MCF 10A (cell line): ENCODE measurements at regions not wholly inside any gene's neighbourhood (a gene's known extent, or its start where the extent isn't known, plus 50 kb on each side); places are given as distances from the start of the nearest gene placed in this dataset.

ENCODE experiments used
- BruUV-seq: library from RNA; stranded (reverse); fragments of 400-500 nt; replicated peaks from 2 replicates; lab custom pipeline; 2021; lab: Mats Ljungman, UMichigan
- CTCF ChIA-PET: fragments of 300-600 bp; sonication (Branson Sonifier 250); formaldehyde crosslinking; extraction: SDS; loops from one replicate; lab custom pipeline; 2021; ENCODE audit warnings: antibody characterized with exemption, inconsistent platforms; lab: Yijun Ruan, JAX
- POLR2A ChIA-PET: fragments of 300-600, 350-650 bp; sonication (Branson Sonifier 250); formaldehyde crosslinking; extraction: SDS; loops from one replicate; lab custom pipeline; 2020; ENCODE audit warnings: antibody characterized with exemption, inconsistent platforms; lab: Yijun Ruan, JAX
- DNase-seq: peaks from one replicate; pipeline ENCODE4 v3.0.0-alpha.2; 2018; ENCODE audit not compliant: unreplicated experiment
- H3K27ac Mint-ChIP-seq: one replicate; pipeline ENCODE4 v1.8.0; 2022; ENCODE audit warnings: mild to moderate bottlenecking, low read depth, mixed read lengths; ENCODE audit not compliant: unreplicated experiment
- H3K27me3 Mint-ChIP-seq: one replicate; pipeline ENCODE4 v1.8.0; 2022; ENCODE audit warnings: mixed read lengths; ENCODE audit not compliant: insufficient read depth, unreplicated experiment
- H3K36me3 Mint-ChIP-seq: one replicate; pipeline ENCODE4 v1.8.0; 2022; ENCODE audit warnings: mild to moderate bottlenecking, moderate library complexity, mixed read lengths; ENCODE audit not compliant: insufficient read depth, unreplicated experiment
- H3K4me1 Mint-ChIP-seq: one replicate; pipeline ENCODE4 v1.8.0; 2022; ENCODE audit warnings: mixed read lengths; ENCODE audit not compliant: insufficient read depth, unreplicated experiment
- H3K4me3 Mint-ChIP-seq: one replicate; pipeline ENCODE4 v1.8.0; 2022; ENCODE audit warnings: mild to moderate bottlenecking, moderate library complexity, mixed read lengths; ENCODE audit not compliant: unreplicated experiment
- H3K9me3 Mint-ChIP-seq: one replicate; pipeline ENCODE4 v1.8.0; 2022; ENCODE audit warnings: mixed read lengths; ENCODE audit not compliant: unreplicated experiment
- intact Hi-C: fragments of 100-400 bp; cut with micrococcal nuclease; formaldehyde crosslinking; loops from 2 replicates; pipeline ENCODE4 v1.14.1; 2022
- TF ChIP-seq, protein P1 (sequence below): fragments of 200-600 bp; IDR thresholded peaks from one replicate; pipeline ENCODE4 v1.8.0; 2022; ENCODE audit warnings: antibody characterized with exemption, mild to moderate bottlenecking; ENCODE audit not compliant: unreplicated experiment

GRCh38 chr11:35066783-35067423, 72.1 kb upstream of the CD44 start:
- no peak overlapping the region for H3K27ac Mint-ChIP-seq
- TF ChIP-seq, protein P1, sequence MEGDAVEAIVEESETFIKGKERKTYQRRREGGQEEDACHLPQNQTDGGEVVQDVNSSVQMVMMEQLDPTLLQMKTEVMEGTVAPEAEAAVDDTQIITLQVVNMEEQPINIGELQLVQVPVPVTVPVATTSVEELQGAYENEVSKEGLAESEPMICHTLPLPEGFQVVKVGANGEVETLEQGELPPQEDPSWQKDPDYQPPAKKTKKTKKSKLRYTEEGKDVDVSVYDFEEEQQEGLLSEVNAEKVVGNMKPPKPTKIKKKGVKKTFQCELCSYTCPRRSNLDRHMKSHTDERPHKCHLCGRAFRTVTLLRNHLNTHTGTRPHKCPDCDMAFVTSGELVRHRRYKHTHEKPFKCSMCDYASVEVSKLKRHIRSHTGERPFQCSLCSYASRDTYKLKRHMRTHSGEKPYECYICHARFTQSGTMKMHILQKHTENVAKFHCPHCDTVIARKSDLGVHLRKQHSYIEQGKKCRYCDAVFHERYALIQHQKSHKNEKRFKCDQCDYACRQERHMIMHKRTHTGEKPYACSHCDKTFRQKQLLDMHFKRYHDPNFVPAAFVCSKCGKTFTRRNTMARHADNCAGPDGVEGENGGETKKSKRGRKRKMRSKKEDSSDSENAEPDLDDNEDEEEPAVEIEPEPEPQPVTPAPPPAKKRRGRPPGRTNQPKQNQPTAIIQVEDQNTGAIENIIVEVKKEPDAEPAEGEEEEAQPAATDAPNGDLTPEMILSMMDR, result no peak
- ChIA-PET POLR2A (interaction anchor here (1.2 kb wide), 1 partner anchor 26 kb away, joined by 4 read pairs; no protein-coding TSS in a partner anchor), CTCF (interaction anchor here (0.7 kb wide), 1 partner anchor 172 kb away, joined by 4 read pairs; no protein-coding TSS in a partner anchor)
- peaks cover 6% of the 10 kb centered on the region for H3K36me3 Mint-ChIP-seq
- H3K4me1 Mint-ChIP-seq, result no peaks in the 10 kb centered on the region
- intact Hi-C loops, result no loop called here
- BruUV-seq, result no TSS peak
- no peaks in the 10 kb centered on the region for H3K27me3 Mint-ChIP-seq
- DNase-seq, result no peak
- peaks cover 8% of the 10 kb centered on the region for H3K9me3 Mint-ChIP-seq
- no peak overlapping the region for H3K4me3 Mint-ChIP-seq

DNA sequence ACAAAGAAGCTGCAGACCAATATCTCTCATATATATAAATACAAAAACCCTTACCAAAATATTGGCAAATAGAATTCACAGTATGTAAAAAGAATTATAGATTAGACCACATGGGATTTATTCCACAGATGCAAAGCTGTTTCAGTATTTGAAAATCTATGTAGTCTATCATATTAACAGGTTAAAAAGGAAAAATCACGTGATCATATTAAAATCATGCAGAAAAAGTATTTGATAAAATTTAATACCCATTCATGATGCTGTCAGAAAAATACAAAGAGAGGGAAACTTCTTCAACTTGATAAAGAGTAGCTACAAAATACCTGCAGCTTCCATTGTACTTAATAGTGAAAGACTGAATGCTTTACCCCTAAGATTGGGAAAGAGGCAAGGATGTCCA, 67.2 kb upstream of the CD44 start:
- Mint-ChIP-seq H3K4me3 (no peak overlapping the region), H3K4me1 (no peaks in the 10 kb centered on the region), H3K27ac (no peak overlapping the region), H3K27me3 (no peaks in the 10 kb centered on the region), H3K36me3 (peaks cover 6% of the 10 kb centered on the region), H3K9me3 (peaks cover 8% of the 10 kb centered on the region)
- ChIA-PET CTCF (interaction anchor here (0.7 to 0.8 kb wide), 2 partner anchors 11 to 65 kb away, joined by 4 read pairs; no protein-coding TSS in a partner anchor), POLR2A (interaction anchor here (1.5 kb wide), 1 partner anchor 10 kb away, joined by 5 read pairs; no protein-coding TSS in a partner anchor)
- no TSS peak for BruUV-seq
- TF ChIP-seq, protein P1, result no peak
- DNase-seq, result no peak
- intact Hi-C loops, result no loop called here

DNA sequence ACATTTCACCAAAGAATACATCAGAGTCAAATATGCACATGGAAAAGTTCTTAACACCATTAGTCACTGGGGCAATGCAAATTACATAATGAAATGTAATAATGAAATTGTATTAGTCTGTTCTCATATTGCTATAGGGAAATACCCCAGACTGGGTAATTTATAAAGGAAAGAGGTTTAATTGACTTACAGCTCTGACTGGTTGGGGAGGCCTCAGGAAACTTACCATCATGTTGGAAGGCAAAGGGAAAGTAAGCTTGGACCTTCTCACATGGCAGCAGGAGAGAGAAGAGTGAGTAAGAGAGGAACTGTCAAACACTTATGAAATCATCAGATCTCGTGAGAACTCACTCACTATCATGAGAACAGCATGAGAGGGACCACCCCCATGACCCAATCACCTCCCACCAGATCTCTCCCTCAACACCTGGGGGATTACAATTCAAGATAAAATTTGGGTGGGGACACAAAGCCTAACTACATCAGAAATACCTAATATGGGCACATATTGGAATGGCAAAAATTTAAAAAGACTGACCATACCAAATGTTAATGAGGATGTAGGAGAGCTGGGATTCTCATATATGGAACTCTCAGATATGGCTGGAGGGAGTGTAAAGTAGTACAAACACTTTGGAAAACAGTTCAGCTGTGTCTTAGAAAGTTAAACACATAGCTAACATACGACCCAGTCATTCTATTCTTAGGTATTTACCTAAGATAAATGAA, 65.1 kb upstream of the CD44 start:
- H3K4me3 Mint-ChIP-seq, result no peak overlapping the region
- intact Hi-C loops, result no loop called here
- H3K27me3 Mint-ChIP-seq, result no peaks in the 10 kb centered on the region
- peaks cover 8% of the 10 kb centered on the region for H3K4me1 Mint-ChIP-seq
- no peak overlapping the region for H3K27ac Mint-ChIP-seq
- CTCF ChIA-PET, result no interaction called here
- TF ChIP-seq, protein P1, result no peak
- peaks cover 8% of the 10 kb centered on the region for H3K9me3 Mint-ChIP-seq
- H3K36me3 Mint-ChIP-seq, result peaks cover 6% of the 10 kb centered on the region
- POLR2A ChIA-PET, result interaction anchor here (1.0 kb wide), 2 partner anchors 13 to 14 kb away, joined by 3 to 4 read pairs; no protein-coding TSS in a partner anchor
- DNase-seq, result no peak
- BruUV-seq, result no TSS peak
